CD4-positive, alpha-beta T cell treated with Interleukin-2 at 100 ng/mL for 4 hours (primary cell): ENCODE measurements at regions not wholly inside any gene's neighbourhood (a gene's known extent, or its start where the extent isn't known, plus 50 kb on each side); places are given as distances from the start of the nearest gene placed in this dataset.

Source experiments
- DNase-seq: peaks from one replicate; pipeline ENCODE4 v3.0.0-alpha.2; 2020; ENCODE audit warnings: low spot score

- no peak for DNase-seq
Observed at GRCh38 chr3:157807280-157807679, 298.9 kb downstream of the SHOX2 start.

GRCh38 chr3:157805538-157805937 is 300.7 kb downstream of the SHOX2 start:
- no peak for DNase-seq

- no peak for DNase-seq
Observed at GRCh38 chr3:157794771-157795170, 291.6 kb upstream of the VEPH1 start.

DNA sequence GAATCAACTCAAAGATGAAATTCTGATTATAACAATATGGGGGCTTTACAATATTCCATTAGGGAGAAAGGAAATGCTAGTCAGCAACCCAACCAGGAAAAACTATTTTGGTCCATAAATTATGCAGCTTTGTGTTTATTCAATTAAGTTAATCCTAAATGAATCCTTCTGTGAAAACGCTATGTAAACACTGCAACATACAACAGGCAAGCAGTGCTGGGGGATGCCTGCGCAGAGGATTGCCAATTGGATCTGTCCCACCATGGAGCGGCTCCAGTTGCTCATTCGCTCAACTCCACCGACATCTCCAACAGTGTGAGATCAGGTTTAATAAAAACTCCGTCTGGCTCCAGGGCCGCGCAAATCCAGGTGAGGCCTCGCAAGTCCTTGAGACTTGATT is 290.5 kb upstream of the VEPH1 start:
- DNase-seq: no peak

GRCh38 chr3:157789162-157789561 is 285.9 kb upstream of the VEPH1 start:
- DNase-seq: no peak

DNA sequence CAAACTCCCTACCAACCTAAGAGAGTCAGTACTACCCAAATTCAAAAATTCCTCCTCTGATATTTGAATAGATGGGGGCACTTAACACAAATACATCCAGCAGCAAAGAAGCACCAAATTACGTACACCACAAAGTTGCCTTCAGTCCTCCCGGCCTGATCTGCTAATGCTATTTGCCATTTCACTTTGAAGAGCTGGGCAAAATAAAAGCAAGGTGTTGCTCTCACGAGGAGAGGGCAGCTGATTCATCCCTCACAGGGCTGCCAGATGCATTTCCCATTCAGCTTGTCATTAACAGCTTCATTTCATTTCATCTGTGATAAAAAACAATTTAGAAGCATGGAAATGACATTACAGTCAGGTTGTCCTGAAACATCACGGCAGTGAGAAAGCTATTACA is 283.4 kb upstream of the VEPH1 start:
- no peak for DNase-seq

DNA sequence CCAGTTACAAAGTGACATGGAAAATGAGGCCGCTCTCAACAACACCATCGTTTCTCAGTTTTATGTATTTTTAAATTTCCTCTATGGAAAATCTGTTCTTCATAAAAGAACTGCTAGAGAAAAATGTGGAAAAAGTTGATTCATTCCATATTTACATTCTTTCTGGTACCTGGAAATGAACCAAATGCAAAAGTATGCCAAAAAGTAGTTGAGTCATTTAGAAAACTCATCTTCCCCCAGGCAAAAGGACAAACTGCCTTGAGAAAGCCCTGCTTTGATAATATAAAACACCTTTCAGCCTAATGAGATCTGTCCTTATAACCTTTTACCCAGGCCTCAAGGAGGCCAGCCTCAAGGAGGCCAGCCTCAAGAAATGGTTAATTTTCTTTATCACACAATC is 283.0 kb upstream of the VEPH1 start:
- DNase-seq: no peak

- no peak for DNase-seq
Observed at GRCh38 chr3:157785102-157785826, 282.0 kb upstream of the VEPH1 start.

GRCh38 chr3:157782236-157782635 is 279.0 kb upstream of the VEPH1 start:
- no peak for DNase-seq

- DNase-seq: no peak
Observed at GRCh38 chr3:157776861-157777260, 273.6 kb upstream of the VEPH1 start.

DNA sequence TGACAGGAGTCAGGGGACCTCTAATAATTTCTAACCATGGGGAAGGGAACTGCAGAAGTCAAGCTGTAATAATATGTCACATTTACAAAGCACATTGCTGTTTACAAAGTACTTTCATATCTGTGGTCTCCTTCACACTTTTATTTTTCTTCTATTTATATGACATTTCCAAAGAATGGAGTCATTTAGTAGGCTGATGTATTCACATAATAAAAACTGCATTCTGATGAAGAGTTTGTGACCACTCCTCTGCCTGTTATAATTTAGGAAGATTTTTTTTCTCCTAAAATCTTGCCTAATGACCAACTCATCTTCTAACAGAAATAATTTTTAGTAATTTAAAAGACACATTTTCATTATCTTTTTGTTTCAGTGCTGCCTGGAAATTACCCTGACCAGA is 272.2 kb upstream of the VEPH1 start:
- no peak for DNase-seq

DNA sequence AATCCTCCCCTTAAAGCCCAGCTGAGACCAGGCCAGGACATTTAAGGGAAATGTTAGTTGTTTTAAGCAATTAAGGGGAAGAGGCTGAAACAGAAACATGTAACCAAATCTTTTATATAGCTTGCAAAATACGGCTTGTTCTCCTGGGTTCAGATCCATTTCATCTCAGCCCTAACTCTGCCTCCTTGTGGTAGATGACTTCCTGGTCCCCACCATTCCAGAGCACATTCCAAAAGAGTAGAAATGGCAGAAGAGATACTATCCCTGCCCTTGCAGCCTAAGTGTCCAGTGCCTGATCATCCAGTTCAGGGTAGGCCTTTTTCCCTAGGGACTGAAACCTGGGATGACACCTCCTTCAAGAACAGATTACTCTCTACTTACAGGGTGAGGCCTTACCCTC is 266.2 kb upstream of the VEPH1 start:
- no peak for DNase-seq

GRCh38 chr3:157767607-157768006 is 264.4 kb upstream of the VEPH1 start:
- no peak for DNase-seq

DNA sequence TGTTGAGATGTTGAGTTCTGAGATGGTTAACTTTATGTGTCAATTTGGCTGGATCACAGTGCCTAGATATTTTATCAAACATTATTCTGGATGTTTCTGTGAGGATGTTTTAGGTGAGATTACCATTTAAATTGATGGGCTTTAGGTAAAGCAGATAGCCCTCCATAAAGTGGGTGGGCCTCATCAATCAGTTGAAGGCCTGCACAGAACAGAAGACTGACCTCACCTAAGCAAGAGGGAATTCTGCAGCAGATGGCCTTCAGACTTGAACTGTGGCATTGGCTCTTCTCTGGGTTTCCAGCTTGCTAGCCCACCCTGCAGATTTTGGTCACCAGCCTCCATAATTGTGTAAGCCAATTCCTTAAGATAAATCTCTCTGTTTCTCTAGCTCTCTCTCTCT is 260.4 kb upstream of the VEPH1 start:
- no peak for DNase-seq

- DNase-seq: no peak
Observed at GRCh38 chr3:157759311-157759710, 256.1 kb upstream of the VEPH1 start.

- DNase-seq: no peak
Observed at GRCh38 chr3:157755233-157755632, 252.0 kb upstream of the VEPH1 start.

DNA sequence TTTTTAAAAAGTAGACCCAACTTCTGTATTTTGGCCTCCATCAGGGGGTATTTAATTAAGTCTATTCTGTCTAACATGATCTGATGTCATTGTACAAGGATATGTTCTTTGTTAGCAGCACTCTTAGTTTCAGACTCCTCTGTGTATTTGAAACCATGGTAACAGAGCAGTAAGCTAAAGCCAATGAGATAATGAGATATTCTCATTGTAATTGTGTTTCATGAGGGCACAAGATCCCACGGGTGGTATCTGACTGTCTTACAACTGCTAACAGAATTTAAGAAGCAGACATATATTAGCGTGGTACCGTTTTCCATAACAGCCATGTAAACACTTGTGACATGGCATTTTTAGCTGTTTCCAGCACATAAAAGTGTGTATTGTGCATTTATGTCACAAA is 251.2 kb upstream of the VEPH1 start:
- DNase-seq: no peak

- DNase-seq: no peak
Observed at GRCh38 chr3:157753787-157754136, 250.5 kb upstream of the VEPH1 start.

- no peak for DNase-seq
Observed at GRCh38 chr3:157752956-157753786, 250.0 kb upstream of the VEPH1 start.

DNA sequence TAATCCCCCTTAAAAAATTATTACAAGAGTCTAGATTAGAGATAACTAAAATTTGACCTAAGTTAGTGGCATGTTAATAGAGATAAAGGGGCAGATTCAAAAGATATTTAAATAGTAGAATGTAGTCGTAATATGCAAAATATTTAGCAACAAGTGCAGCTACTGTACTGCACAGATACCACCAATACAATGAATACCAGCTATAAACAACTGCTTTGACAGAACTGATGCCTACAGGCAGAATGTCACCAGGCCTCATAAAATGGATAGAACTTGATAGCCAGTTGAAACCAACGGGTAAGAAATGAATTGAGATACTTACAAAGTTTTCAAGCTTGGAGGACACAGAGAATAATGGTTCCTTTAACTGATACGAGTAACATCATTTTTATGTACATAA is 249.3 kb upstream of the VEPH1 start:
- no peak for DNase-seq

DNA sequence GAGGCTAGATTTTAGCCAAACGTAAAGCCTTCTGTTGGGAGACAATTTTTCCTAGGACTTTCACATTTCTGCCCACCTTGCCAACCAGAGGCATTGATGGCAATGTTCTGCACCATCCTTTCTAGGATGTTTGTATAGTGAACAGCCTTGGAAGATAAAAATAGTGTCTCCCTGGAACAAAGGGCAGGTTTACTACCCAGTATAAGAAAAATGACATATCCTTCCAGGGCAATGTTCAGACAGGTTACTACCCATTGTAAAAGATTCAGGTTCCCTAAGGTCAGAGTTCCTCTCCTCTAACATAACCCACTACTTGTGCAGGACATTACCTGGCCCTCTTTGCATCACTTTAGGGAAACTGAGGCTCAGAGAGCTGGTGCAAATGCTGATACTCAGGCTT is 248.2 kb upstream of the VEPH1 start:
- DNase-seq: no peak

GRCh38 chr3:157746391-157746790 is 243.2 kb upstream of the VEPH1 start:
- no peak for DNase-seq

DNA sequence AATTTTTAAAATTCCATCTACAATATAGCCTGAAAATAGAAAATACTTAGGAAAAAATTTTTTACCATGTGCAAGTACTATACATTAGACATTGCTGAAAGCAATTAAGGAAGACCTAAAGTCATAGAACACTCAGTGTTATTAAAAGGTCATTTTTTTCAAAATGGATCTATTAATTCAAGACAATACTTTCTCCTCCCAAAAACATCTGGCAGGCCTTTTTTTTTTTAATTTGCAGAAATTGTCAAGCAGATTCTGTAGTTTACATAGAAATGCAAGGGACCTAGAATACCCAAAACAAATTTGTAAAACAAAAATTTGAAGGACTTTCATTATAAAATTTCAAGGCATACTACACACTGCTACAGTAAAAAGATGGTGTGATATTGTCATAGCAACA is 238.4 kb upstream of the VEPH1 start:
- no peak for DNase-seq

GRCh38 chr3:157738441-157738840 is 235.2 kb upstream of the VEPH1 start:
- DNase-seq: no peak
